ENCODE measurements at regions not wholly inside any gene's neighbourhood (a gene's known extent, or its start where the extent isn't known, plus 50 kb on each side); places are given as distances from the start of the nearest gene placed in this dataset.

DNA sequence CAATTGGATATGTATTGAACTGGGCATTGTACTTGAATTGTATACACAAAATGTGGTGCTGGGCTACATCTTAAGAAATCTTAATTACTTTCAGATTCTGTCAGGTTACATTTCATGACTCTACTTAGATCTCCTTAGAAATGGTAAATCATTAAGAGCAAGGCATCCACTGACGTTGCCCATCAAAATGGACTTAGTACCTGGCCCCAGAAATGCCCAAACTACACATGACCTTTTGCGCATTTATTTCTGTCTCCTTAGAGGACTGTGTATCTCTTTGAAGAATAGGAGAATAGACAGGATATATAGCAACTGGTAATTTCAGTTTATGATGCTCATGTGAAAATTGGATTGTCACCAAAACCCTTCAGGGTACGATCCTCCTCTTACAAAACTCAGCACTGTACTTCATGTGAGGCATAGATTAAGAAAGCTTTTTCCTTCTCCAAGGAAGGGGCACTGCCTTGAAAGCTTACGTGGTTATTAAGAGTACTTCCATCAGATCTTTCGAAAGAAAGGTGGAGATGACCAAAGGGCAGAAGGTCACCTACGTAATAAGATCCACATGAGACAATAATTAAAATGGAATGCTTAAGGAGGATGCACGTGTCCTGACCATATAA lies 61.4 kb upstream of the BMP2 start:
- H3K4me3 ChIP-seq (ENCODE audit: low read depth, low read length): no peak overlapping the region
- TF ChIP-seq, protein P1, sequence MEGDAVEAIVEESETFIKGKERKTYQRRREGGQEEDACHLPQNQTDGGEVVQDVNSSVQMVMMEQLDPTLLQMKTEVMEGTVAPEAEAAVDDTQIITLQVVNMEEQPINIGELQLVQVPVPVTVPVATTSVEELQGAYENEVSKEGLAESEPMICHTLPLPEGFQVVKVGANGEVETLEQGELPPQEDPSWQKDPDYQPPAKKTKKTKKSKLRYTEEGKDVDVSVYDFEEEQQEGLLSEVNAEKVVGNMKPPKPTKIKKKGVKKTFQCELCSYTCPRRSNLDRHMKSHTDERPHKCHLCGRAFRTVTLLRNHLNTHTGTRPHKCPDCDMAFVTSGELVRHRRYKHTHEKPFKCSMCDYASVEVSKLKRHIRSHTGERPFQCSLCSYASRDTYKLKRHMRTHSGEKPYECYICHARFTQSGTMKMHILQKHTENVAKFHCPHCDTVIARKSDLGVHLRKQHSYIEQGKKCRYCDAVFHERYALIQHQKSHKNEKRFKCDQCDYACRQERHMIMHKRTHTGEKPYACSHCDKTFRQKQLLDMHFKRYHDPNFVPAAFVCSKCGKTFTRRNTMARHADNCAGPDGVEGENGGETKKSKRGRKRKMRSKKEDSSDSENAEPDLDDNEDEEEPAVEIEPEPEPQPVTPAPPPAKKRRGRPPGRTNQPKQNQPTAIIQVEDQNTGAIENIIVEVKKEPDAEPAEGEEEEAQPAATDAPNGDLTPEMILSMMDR (IDR thresholded peaks at IDR 0.05; ENCODE audit: low read depth, low read length): no peak

DNA sequence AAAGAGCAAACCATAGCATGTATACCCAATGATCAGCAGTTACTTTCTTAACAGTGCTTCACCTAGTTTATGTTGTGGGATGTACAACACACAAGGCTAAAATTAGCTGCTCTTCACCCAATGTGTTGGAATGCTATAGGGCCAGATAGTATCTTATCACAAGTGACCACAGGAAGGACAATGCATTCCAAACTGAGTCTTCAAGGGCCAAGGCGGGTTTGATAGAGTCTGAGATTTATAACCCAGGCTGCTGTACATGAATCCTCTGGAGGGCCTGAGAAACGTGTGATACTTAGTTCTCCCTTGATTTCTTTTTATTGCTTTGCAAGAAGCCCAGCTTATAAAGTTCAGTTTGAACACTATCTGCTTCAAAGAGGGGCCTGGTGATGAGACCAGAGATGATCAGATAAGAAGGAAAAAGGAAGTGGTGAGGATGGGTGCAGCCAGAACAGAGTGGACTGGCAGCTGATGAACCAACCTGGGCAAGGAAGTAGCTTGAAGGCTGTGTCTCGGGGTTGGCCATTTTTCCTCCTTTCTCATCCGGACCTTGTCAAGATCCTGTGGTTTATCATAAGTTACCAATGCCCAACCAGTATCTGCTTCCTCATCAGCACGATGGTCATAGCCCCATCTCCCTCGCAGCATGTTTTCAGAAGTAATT lies 62.2 kb upstream of the BMP2 start:
- H3K4me3 ChIP-seq (ENCODE audit: low read depth, low read length): no peak overlapping the region
- TF ChIP-seq, protein P1 (IDR thresholded peaks at IDR 0.05; ENCODE audit: low read depth, low read length): no peak

DNA sequence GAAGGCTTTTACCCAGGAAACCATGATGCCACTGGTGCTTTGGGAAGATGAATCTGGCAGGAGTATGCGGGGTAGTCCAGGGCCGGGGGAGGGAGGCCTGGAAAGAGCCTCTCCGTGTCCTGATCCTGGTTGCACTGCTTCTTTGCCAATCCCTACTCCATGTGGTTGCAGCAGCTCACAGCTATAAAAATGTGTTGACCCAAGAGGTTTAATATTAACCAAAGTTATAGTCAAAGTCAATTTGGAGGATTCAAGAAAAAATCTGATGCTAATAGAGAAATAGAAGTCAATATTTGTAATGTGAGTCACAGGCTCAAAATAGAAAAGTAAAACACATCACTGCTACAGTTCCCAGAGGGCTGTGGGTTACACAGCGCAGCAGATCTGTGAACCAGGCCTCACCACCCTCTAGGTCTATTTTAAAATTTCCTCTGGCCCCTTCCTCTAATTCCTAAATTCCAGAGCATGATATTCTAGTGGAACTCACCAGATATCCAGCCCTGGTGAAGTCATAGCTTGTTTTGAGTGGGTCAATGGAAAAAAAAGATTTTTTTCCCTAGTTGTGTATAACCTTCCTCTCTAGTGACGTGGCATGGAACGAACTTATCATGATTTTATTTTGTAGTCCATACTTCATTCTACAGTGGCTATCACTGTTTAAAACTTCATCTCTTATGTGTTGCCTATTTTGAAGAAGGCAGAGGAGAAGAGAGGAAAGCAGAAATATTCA lies 63.2 kb upstream of the BMP2 start:
- TF ChIP-seq, protein P1 (IDR thresholded peaks at IDR 0.05; ENCODE audit: low read depth, low read length): no peak
- no peak overlapping the region for H3K4me3 ChIP-seq (ENCODE audit: low read depth, low read length)

DNA sequence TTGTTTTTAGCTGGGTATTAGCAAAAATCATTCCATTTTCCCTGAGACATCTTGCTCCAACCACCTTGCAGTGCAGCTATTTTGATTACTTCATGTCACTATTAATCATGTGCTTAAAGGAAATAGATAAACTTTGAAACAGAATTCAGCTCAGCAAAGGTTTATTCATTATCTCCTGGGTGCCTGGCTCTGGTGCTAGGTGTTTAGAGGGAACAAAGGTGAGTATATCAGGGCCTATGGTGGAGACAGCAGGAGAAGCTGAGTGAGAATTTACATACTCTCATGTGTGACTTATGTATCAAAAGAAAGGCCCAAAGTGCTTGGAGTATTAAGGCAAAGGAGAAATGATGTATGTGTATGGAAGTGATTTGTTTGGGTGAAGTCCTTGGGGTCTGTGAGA lies 63.8 kb upstream of the BMP2 start:
- H3K4me3 ChIP-seq (ENCODE audit: low read depth, low read length): no peak overlapping the region
- TF ChIP-seq, protein P1 (IDR thresholded peaks at IDR 0.05; ENCODE audit: low read depth, low read length): no peak

DNA sequence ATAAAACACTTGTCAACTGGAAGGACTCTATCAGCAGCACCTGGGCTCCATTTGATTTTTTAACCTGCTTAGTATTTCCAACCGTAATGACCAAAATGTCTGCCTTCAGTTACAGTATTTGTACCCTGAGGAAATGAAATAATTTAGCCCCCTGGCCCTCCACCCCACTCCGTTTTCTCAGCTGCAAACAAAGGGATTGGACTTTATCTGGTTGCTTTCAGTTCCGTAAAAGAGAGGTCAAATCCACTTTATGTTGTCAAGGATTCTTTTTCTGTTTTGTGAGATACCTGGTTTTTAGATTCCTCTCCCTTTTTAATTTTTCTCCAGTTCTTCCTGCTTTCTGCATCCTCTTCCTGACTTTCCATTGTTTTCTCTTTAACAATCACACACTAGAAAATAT lies 64.4 kb upstream of the BMP2 start:
- H3K4me3 ChIP-seq (ENCODE audit: low read depth, low read length): no peak overlapping the region

DNA sequence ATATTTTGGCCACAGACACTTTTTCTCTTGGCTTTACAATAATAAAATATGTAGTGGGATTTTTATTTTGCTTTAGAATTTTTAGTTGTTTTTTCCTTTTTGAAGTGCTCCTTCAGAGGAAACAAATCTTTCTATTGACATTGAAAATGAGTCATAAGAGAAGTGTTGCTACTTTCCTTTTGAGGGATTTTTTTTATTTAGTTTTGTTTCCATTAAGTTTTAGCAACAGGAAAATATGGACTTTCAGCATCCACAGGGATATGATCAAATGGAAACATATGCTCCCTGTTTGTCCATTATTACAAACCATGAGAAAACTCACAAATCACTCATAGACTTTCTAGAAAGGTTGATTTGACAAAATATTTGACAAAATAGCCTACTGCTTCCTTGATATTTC lies 65.3 kb upstream of the BMP2 start:
- H3K4me3 ChIP-seq (ENCODE audit: low read depth, low read length): no peak overlapping the region
- TF ChIP-seq, protein P1 (IDR thresholded peaks at IDR 0.05; ENCODE audit: low read depth, low read length): no peak

More for the DNA sequence above, 64.4 kb upstream of the BMP2 start:
- TF ChIP-seq, protein P1 (IDR thresholded peaks at IDR 0.05; ENCODE audit: low read depth, low read length): no peak

Data from WI38 (cell line).